A673 (cell line): ENCODE measurements at regions not wholly inside any gene's neighbourhood (a gene's known extent, or its start where the extent isn't known, plus 50 kb on each side); places are given as distances from the start of the nearest gene placed in this dataset.

Source experiments
- BruUV-seq: library from RNA; stranded (reverse); fragments of 400-500 nt; replicated peaks from 2 replicates; lab custom pipeline; 2021; lab: Mats Ljungman, UMichigan
- CTCF ChIA-PET: fragments of 300-600 bp; sonication (Branson Sonifier 250); formaldehyde crosslinking; loops from one replicate; lab custom pipeline; 2022; ENCODE audit warnings: antibody characterized with exemption; lab: Charles Lee
- POLR2A ChIA-PET: fragments of 300-600 bp; sonication (Branson Sonifier 250); formaldehyde crosslinking; loops from one replicate; lab custom pipeline; 2022; ENCODE audit warnings: antibody characterized with exemption; ENCODE audit not compliant: low non-redundant PET; lab: Charles Lee
- DNase-seq: peaks from one replicate; pipeline ENCODE4 v3.0.0-alpha.2; 2015; ENCODE audit warnings: low spot score
- H3K27ac ChIP-seq: fragments of 200-600 bp; sonication (generic); 2 replicates; pipeline ENCODE4 v1.5.1; 2016; ENCODE audit warnings: mixed run types, low read depth, mild to moderate bottlenecking, mixed read lengths, antibody characterized with exemption, low read length; ENCODE audit not compliant: poor library complexity, severe bottlenecking
- H3K27me3 ChIP-seq: fragments of 200-600 bp; sonication (generic); replicated peaks from 2 replicates; pipeline ENCODE4 v1.6.1; 2017; ENCODE audit warnings: mixed run types, low read depth, mild to moderate bottlenecking, mixed read lengths, antibody characterized with exemption, low read length; ENCODE audit not compliant: insufficient read depth, poor library complexity
- H3K36me3 ChIP-seq: fragments of 200-600 bp; sonication (generic); 2 replicates; pipeline ENCODE4 v1.6.1; 2016; ENCODE audit warnings: mixed run types, mild to moderate bottlenecking, mixed read lengths, antibody characterized with exemption, low read length; ENCODE audit not compliant: insufficient read depth, poor library complexity, severe bottlenecking
- H3K4me1 ChIP-seq: fragments of 200-600 bp; sonication (generic); 2 replicates; pipeline ENCODE4 v1.6.1; 2017; ENCODE audit warnings: mixed run types, mild to moderate bottlenecking, mixed read lengths, antibody characterized with exemption, low read length; ENCODE audit not compliant: insufficient read depth, poor library complexity, severe bottlenecking
- H3K4me3 ChIP-seq: fragments of 200-600 bp; sonication (generic); 2 replicates; pipeline ENCODE4 v1.5.1; 2016; ENCODE audit warnings: low read depth, mixed run types, mild to moderate bottlenecking, mixed read lengths, low read length; ENCODE audit not compliant: poor library complexity, severe bottlenecking
- H3K9me3 ChIP-seq: fragments of 200-600 bp; sonication (generic); 2 replicates; pipeline ENCODE4 v1.6.1; 2016; ENCODE audit warnings: mixed run types, low read depth, mild to moderate bottlenecking, mixed read lengths, antibody characterized with exemption, low read length; ENCODE audit not compliant: poor library complexity, severe bottlenecking
- CTCF ChIP-seq: fragments of 300-800, 200-600 bp; sonication (generic); conservative IDR thresholded peaks from 2 replicates; pipeline ENCODE4 v1.5.1; 2017; ENCODE audit warnings: low read depth, mild to moderate bottlenecking, antibody characterized with exemption, low read length, moderate library complexity, mixed read lengths
- EZH2 ChIP-seq: fragments of 200-600 bp; sonication (generic); IDR thresholded peaks from 2 replicates; pipeline ENCODE4 v1.6.1; 2017; ENCODE audit warnings: borderline replicate concordance, low read depth, mild to moderate bottlenecking, mixed read lengths, antibody characterized with exemption, low read length; ENCODE audit not compliant: poor library complexity, severe bottlenecking
- intact Hi-C: fragments of 100-400 bp; cut with micrococcal nuclease; formaldehyde crosslinking; loops from one replicate; pipeline ENCODE4 v1.10.0; 2022; ENCODE audit not compliant: unreplicated experiment

GRCh38 chr2:165033402-165033801, 78.1 kb upstream of the SLC38A11 start:
- Histone ChIP-seq H3K27ac (no peak overlapping the region), H3K4me3 (no peak overlapping the region), H3K36me3 (no peaks in the 10 kb centered on the region), H3K27me3 (no peaks in the 10 kb centered on the region), H3K9me3 (no peaks in the 10 kb centered on the region), H3K4me1 (no peaks in the 10 kb centered on the region)
- TF ChIP-seq EZH2: no peak
- no peak for TF ChIP-seq CTCF
- ChIA-PET POLR2A (no interaction called here), CTCF (no interaction called here)
- no peak for DNase-seq
- BruUV-seq: no TSS peak
- intact Hi-C loops: no loop called here

GRCh38 chr2:165032559-165032958, 77.2 kb upstream of the SLC38A11 start:
- no TSS peak for BruUV-seq
- Histone ChIP-seq H3K4me3 (no peak overlapping the region), H3K4me1 (no peaks in the 10 kb centered on the region), H3K9me3 (no peaks in the 10 kb centered on the region), H3K27ac (no peak overlapping the region), H3K36me3 (no peaks in the 10 kb centered on the region), H3K27me3 (no peaks in the 10 kb centered on the region)
- TF ChIP-seq CTCF (no peak), EZH2 (no peak)
- DNase-seq: no peak
- ChIA-PET CTCF (interaction anchor here (0.6 kb wide), 1 partner anchor 759 kb away, joined by 3 read pairs; no protein-coding TSS in a partner anchor), POLR2A (interaction anchor here (0.6 kb wide), 1 partner anchor 298 kb away, joined by 3 read pairs; no protein-coding TSS in a partner anchor)
- intact Hi-C loops: no loop called here

GRCh38 chr2:165024199-165024598, 68.9 kb upstream of the SLC38A11 start:
- CTCF ChIA-PET: no interaction called here

More at GRCh38 chr2:165024199-165024598, 68.9 kb upstream of the SLC38A11 start:
- POLR2A ChIA-PET: no interaction called here
- Histone ChIP-seq H3K9me3 (no peaks in the 10 kb centered on the region), H3K4me3 (no peak overlapping the region), H3K27me3 (no peaks in the 10 kb centered on the region), H3K36me3 (no peaks in the 10 kb centered on the region), H3K4me1 (no peaks in the 10 kb centered on the region), H3K27ac (no peak overlapping the region)
- no peak for TF ChIP-seq CTCF
- no peak for TF ChIP-seq EZH2
- intact Hi-C loops: no loop called here
- DNase-seq: no peak
- BruUV-seq: no TSS peak
